HG03460 (cell line): ENCODE measurements at regions not wholly inside any gene's neighbourhood (a gene's known extent, or its start where the extent isn't known, plus 50 kb on each side); places are given as distances from the start of the nearest gene placed in this dataset.
"Not testable (repeated sequence)": the region's sequence is repeated elsewhere in the genome, so short reads cannot be mapped to it uniquely, and the experiment has no call there.

Experiments
- ATAC-seq: cut with Tn5 transposase; IDR thresholded peaks from one replicate; pipeline ENCODE4 v1.9.1; 2021; ENCODE audit not compliant: unreplicated experiment

DNA sequence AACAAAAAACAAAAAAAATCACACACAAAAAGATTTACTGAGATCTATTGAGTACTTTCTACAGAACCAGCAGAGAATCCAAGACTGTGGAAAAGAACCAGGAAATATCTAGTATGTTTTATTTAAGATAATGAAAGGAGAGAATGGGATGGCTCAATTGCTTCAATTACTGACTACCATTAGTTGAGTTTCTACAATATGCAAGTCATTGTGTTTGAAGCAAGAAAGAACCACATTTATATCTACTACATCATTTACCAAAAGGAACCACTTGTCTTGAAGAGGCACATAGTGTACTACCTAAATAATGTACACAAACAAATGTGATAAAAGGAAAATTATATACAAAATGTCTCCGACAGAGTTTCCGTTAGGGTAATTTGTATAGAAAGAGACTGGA, 325.9 kb upstream of the TNC start:
- no peak for ATAC-seq

DNA sequence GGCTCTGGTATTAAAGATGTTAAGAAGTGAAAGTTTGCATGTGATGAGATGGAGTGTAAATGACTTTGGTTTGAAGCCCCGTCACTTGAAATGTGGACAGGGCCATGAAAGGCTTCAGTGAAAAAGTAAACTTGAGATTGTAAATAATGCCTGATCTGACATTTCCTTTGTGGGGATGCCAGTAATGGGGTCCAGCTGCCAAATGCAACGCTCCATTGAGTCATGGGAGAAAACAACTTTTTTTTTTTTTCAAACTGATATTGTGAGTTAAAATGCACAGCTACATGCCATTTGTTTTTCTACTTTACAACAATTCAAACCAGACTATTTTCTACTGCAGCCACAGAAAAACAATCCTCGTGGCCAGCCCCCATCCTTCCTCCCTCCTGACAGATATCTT, 327.0 kb upstream of the TNC start:
- no peak for ATAC-seq

DNA sequence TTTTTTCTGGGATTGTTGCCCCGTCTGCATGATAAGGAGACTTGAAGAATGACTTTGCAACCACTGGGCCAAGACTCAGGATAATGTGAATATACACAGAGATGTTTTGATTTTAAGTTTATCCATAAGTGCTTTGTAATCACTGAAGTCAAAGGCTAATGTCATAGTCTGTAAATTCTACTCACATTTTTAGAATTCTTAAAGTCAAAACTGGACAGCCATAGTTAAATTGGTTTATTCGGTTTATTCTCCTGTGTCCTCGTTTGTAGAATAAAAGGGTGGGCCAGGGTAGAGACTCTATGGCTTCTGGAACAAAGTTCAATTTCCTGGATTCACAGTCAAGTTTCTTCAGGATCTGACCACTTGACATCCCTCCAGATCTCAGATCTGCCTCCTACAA, 327.7 kb upstream of the TNC start:
- ATAC-seq, result no peak

DNA sequence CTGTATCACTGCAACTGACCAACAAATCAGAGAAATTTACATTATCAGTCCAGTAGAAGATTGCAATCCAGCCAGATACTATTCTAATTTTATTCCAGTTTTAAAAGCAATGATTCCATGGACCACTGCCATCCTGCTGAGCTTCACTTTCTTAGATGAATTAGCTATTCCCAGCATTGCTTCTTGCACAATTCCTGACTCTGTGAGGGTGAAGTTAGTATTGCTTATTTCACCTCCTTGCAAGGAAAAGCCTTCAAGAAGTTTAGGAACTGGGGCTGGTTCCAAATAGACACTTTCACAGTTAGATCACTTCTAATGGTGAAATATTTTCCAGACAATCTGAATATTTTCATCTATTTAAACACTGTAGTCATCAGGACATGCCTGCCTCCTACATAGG, 338.6 kb upstream of the TNC start:
- no peak for ATAC-seq

DNA sequence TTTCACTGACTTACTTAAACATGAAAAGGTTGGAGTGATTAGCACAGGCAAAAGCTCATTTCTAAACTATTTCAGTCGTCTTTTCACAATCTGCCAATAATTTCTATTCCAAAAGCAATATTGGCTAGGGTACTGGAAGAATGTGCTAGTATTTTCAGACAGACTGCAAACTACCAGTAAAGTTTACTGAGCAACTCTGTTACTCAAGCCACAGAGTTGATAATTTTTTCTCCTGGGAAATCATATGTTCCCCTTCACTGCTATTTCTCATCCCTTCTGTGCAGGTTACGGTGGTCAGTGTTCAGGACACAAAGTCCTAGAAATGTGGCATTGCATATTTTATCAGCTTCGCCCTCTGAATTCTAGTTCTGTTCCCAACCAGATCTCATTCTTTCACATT, 343.3 kb upstream of the TNC start:
- no peak for ATAC-seq

DNA sequence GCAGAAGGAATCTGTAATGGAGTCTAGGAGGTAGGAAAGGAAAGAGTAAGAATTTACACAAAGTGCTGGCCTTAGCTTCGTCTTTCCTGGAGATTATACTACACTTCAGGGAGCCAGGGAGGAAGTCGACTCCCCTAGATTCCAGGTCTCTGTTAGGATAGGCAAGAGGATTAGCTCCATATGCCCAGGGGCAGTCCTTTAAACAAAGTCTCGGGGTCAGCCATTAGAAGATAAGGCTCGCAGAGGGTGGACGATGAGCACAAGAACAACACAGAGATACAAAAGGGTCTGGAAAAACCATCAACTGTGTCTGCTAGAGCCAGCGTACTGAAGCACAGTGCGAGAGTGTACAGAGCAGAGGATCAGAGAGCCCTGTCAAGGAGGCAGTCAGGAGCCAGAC, 344.7 kb upstream of the TNC start:
- ATAC-seq, result no peak

DNA sequence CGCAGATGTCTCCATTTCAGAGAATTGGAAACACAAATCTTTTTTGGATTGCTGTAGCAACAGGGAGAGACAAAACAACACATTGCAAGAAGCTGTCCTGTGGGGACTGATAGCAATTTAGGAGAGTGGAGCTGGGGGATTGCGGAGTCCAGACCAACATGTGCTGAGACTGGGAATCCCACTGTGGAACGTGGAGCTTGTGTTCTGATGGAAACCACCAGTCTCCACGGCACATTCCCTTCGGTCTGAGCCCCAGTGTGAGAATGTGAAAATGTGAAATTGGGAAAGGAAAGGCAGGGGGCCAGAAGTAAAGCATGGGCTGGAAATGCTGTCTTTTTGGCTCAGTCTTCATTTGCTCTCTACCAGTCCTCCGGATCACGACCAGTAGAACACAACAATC, 348.8 kb upstream of the TNC start:
- no peak for ATAC-seq

DNA sequence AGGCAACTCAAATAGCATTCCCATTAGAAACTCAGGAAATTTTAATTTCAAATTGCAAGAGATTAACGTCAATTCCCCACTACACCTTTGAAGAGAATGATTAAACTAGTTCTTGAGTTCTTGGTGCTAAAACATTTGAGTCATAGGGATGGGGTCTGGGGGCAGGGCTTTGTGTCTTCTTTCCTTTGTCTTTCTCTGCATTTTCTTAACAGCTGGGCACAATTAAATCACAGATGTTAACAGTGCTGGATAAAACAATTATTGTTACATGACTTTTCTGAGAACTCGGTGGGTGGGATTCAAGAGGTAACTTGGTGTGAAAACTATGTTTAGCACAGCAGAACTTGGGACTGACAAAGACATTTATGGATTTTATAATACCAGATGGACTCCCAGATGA, 351.9 kb upstream of the TNC start:
- ATAC-seq, result no peak

DNA sequence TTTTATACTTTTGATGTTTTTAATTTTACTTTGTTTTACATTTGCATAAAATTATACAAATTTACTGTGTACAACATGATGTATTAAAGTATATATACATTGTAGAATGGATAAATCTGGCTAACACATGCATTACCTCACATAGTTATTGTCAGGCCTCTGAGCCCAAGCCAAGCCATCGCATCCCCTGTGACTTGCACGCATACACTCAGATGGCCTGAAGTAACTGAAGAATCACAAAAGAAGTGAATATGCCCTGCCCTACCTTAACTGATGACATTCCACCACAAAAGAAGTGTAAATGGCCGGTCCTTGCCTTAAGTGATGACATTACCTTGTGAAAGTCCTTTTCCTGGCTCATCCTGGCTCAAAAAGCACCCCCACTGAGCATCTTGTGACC, 355.1 kb upstream of the TNC start:
- ATAC-seq, result not testable (repeated sequence)

DNA sequence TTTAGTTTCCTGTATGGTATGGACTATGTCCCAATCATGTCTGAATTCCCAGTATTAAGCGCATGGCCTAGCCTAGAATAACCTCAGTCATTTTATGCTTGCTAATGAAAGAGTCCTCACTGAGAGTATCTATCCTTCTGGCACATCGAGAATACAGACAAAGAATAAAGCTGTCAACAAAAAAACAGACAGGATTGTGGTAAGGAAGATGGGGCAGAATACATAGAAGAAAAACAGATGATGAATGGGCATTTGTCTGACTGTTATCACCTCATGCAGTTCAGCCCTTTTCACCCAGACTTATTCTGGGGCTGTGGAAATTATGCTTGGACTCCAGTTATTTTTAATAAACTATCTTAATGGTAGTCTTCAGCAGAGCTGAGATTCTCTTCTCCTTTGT, 363.8 kb upstream of the TNC start:
- no peak for ATAC-seq

DNA sequence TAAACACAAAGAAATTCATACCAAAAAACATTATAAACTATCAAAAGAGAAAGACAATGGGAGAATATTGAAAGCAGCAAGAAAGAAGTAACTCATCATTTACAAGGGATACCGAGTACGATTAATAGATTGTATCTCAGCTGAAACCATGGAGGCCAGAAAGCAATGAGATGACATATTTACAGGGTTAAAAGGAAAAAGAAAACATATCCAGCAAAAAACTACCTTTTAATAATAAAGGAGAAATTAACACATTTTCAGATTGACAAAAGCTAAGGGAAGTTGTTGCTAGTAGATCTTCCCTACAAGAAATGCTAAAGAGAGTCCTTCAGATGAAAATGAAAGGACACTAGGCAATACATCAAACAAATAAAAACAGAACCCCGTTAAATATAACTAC, 364.8 kb upstream of the TNC start:
- ATAC-seq, result no peak

DNA sequence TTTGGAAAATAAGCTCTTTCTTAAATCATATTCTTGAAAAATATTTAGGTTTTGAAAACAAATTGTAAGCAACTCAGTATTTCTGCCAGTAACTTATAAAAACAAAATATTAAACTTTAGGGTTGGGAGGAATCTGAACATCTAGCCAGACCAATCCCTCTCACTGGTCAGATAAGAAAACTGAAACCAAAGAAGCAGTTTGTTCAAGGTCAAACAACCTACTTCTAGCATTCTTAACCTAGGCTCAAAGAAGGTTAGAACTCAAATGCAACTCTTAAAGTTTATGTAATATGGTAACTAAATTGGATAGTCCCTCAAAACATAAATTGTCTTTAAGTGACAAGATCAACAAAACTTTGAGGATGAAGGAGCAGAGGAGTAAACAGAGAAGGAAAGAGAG, 374.9 kb upstream of the TNC start:
- no peak for ATAC-seq

DNA sequence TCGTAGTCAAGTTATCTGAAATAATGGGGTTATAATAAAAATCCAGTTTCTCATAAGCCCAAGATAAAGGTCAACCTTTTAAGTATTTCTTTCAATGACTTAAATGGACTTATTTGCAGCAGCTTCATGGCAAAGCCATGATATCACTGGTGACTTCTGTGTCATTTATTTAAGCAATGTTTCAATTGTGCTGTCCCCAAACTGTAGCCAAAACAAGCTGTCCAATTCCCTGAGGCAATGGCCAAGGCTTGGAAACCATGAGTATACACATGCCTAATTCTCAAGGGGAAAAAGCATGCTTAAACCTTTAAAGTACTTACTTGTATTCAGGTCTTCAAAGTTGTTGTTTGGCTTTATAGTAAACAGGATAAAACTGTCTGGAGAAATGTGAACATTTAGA, 376.4 kb upstream of the TNC start:
- no peak for ATAC-seq

DNA sequence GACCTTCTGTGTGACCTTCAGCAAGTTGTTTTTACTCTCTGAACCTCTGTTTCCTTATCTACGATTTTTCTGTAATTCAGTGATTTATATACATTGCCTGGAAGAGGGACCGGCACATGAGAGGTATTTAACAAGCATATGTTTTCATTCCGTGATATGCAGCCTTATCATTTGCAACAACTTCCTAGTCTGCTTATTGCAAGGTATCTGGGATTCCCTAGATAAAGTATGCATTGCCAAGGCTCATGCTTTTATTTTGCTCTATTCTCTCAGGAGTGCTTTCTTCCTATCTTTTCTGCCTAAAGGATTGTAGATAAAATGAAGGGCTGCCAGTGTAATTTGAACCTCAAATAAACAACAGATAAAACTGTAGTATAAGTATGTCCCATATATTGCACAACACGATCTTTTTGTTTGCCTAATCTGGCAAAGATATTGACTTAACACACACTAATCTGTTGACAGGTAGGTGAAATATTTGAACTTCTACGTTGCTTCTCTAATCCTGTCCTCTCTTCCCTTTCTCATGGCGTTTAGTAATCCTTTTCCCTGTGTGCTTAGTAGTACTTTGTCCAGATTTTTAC, 377.2 kb upstream of the TNC start:
- ATAC-seq, result no peak

DNA sequence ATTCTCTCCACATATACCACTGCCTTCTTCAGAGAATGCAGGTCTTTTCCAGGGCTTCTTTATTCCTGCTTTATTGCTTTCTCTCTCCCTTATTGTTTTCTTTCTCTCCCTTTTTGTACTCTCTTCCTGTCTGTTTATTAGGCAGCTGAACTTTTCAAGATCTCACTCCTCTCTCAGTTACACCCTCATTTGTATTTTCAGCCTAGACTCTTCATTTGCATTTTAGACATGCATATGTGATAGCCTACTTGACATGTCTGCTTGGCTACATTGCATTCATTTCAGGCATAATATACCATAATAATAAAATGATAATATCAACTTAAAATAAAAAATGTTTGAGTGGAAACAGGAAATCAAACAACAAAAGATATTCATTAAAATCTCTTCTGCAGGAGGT, 377.9 kb upstream of the TNC start:
- no peak for ATAC-seq

DNA sequence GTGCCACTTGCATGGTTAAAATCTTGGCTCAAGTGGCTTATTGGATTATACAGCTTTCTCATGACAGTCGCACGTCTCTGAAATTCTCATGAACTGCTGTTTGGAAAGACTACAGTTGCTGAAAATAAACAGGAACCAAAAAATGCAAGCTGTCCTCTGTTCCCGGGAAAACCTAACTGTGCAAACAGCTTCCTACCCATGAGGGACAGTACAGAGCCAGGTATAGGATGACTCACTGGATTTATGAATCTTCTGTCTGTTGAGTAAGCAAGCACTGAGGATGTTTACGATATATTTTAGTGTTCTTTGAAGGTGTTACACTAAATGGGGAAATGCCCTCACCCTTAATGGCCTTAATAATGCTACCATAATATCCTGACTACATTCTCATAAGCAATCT, 380.3 kb upstream of the TNC start:
- ATAC-seq, result no peak

DNA sequence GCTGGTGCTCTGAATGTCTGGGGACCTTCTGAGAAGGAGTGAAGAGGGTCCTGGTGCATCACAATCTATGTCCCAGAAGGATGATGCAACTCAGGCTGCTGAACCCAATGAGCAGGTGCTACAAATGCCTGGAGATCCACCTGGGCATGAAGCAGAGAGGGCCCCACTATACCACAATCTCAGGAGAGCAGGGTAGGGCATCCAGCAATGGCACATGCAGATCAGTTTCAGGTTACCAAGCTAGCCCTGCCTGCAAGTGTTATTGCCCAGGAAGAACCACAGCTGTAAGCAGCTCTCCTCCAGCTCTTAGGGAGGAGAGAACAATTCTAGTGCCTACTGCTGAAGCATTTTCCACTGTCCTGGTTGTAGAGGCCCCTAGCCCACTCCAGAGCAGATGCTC, 389.2 kb upstream of the TNC start:
- ATAC-seq, result no peak

DNA sequence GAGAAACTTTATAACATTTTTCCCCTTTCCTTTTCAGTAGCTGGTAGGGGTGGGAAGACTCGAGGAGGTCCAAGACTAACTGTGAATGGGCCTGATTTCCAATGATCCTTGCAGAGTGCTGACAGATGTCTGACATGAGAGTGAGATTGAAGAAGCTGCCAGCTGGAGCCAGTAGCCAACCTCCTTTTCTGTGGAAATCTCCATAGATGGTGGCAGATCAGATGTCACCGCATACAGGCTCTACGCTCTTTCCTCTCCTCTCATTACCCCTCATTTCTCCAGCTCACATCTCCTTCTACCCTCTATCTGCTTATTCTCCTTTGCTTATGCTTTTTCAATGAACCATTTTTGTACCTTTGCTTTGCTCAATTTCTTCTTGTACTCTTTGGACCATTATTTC, 395.2 kb upstream of the TNC start:
- no peak for ATAC-seq

DNA sequence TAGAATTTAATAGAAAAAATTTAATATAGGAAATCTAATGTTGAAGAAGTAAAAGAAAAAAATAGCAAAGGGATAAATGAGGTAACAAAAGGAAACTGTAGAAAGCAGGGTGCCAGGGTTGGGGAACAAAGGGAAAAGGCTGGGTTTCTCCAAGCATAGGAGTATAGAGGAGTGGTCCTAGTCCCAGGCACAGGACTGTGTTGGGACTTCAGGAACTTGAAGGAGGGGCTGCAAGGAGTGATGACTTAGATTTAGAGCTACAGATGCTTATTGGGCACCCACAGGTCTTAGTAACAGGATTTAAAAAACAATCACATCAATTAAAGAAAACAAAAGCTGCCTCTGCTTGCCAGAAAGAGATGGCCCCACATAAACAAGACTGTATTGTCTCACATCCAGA, 396.5 kb upstream of the TNC start:
- ATAC-seq, result no peak

DNA sequence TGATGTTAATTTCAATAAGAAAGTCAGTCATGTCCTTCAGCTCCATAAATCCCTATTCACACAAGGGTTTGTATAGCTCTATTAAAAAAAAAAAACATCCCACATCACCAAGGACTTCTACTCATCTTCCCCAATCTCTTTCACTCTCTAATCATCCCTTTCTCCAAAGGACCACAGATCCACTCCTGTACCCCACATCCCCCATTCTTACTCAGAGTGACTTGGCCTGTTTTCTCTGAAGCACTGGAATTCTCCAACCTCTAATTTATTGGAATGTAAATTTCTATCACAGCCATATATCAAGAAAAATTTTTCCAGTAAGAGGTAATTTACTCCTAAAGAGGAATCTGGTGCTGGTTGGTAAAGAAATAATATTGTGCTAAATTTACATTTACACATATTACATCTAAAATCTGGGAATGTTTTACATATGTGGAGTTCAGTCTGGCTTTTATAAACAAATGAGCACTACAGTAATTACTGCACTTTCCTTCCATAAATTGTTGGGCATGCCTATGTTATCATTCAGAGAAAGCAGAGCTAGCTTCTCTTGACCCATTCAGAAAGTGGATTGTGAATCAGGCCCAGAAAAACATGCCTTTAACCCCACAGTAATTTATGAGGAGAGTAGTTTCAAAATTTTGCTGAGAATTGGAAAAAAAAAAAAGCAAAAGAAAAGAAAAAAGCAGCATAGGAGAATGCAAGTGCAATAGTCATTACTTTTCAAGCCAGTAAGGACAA, 399.5 kb upstream of the TNC start:
- no peak for ATAC-seq

DNA sequence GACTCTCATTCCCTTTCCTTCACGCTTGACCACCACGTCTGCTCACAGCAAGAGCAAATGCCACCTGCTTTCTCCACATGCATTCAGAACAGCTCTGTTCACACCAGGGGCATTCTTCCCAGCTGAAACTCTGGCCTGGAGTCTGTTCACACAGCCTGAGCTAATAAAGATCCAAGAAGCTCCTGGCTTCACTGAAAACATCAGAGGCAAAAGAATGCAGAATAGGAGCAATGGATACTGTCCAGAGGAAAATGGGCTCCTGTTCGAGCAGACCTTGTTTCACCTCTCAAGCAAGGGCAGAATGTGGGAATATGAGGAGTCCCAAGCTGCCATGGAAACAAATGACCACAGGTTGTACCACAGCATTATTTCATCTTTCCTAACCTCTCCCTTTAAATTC, 402.7 kb upstream of the TNC start:
- no peak for ATAC-seq

DNA sequence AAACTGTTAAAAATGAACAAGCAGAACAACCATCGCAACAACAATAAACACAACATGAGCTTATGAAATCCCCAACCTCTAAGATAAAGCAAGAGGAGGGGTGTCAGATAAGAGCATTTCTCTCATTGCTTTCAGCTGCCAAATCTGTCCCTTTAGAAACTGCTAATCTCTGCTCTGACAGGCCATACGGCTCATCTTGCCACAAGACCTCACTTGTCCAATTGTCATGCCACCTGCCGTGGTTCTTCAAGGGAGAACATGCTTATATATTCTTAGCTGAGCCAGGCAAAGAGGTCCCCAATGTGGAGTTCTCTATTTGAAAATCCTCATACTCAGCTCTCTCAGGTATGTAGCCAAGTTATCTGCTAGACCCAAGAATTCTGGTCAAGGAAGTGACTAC, 405.0 kb upstream of the TNC start:
- no peak for ATAC-seq

DNA sequence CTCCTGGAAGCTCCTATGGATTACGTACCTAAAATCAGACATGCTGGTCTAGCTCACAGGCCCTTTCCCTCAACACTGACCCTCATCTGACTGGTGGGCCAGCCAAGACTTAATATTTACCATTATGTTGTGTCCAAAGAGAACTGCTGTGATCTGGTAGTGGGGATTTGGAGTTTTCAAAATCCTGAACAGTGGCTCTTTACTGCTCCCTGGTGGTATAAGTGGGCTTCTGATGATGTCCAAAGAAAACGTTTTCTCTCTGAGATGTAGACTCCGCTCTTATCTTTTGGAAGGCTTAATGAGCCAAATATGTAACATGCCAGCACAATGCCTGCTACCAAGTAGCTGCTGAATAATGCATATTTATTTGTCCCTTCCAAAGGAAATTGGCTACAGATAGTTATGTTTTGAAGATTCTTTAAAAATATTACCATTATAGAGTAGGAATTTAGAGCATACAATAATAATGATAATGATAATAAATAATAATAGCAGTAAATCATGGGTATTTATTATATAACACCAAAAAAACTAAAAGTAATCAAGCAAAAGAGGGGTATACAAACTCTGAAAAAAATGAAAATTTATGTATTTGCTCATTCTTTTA, 406.6 kb upstream of the TNC start:
- ATAC-seq, result peak; percentile 50
